Stimulated activated CD4-positive, alpha-beta T cell treated with anti-CD3 and anti-CD28 coated beads, Interleukin-4, amount 100 ng/mL, for 4 hours (primary cell): ENCODE measurements at regions not wholly inside any gene's neighbourhood (a gene's known extent, or its start where the extent isn't known, plus 50 kb on each side); places are given as distances from the start of the nearest gene placed in this dataset.
"Not testable (repeated sequence)": the region's sequence is repeated elsewhere in the genome, so short reads cannot be mapped to it uniquely, and the experiment has no call there.

Source experiments
- DNase-seq, 2 experiments: peaks; one replicate each; pipeline ENCODE4 v3.0.0-alpha.2; 2020

DNA sequence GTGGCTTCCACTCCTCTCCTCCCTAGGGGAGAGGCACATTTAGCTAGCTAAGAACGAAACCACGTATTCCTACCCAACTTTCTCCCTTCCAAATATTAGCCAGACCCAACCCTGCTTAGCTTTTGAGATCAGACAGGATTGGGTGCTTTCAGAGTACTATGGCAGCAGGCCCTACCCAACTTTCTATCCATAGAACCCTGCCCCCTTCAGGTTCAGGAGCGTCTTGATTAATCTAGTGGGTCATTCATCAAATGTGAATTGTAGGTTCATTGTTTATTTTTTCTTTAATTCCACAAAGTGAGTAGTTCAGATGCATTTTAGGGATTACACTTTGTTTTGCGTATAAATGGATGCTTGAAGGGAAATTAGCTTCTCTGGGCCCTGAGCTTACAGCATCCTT is 188.3 kb downstream of the MIB1 start:
- no peak for DNase-seq

GRCh38 chr18:21930177-21930576 is 189.6 kb downstream of the MIB1 start:
- no peak for DNase-seq

- DNase-seq, result no peak
These were observed 193.6 kb downstream of the MIB1 start for GRCh38 chr18:21933931-21934765.

DNA sequence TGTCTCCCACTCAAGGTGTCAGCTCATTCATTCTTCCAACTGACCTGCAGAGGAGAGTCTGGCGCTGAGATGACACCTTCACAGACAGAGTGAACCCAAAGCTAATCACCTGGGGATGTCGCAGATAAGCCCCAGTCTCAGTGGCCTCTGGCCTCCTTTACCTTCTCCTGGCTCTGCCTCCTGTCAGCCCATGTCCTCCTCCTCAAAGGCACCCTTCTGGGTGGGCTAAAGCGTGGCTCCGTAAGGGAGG is 194.1 kb downstream of the MIB1 start:
- DNase-seq, result no peak

- no peak for DNase-seq
These were observed 202.9 kb downstream of the MIB1 start for GRCh38 chr18:21943456-21943855.

- no peak for DNase-seq
These were observed 208.9 kb downstream of the MIB1 start for GRCh38 chr18:21949326-21950015.

DNA sequence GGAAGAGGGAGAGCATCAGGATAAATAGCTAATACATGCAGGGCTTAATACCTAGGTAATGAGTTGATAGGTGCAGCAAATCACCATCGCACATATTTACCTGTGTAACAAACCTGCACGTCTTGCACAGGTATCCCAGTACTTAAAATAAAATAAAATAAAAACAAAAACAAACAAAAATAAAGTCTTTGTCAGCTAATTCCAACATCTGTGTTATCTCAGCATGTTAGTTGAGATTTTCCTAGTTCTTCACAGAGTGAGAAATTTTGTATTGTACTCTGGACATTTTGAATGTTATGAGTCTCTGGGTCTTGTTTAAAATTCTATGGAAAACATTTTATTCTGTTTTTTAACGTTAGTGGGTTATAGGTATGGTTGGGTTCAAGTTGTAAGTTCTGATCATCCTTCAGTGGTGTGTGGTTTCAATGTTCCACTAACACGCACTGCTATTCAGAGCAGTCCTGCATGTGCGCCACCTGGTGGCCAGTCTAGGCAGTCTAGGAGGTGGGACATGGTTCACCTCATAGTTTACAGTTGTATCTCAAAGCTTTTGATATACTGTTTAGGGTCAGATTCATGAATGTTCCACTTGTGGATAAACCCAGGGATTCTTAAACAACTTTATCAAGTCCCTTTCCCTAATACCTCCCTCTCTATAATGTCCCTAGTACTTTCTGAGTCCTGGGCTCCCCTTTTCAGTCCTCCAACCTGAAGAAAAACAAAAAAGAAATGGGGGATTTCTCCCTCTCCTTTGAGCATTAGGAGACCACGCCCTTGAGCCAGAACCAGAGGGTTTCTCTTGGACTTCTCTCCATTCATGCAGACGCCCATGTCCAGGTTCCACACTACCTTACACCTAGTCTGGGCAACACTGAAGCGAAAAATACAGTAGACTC is 213.4 kb upstream of the GATA6 start:
- peak; percentile 68 to 79 for DNase-seq

GRCh38 chr18:21958263-21958662 is 211.1 kb upstream of the GATA6 start:
- no peak for DNase-seq

- no peak for DNase-seq
These were observed 210.5 kb upstream of the GATA6 start for GRCh38 chr18:21958707-21959450.

- DNase-seq, result no peak
These were observed 209.2 kb upstream of the GATA6 start for GRCh38 chr18:21960189-21960588.

GRCh38 chr18:21963336-21963735 is 206.1 kb upstream of the GATA6 start:
- DNase-seq, result no peak

GRCh38 chr18:21968338-21968737 is 201.1 kb upstream of the GATA6 start:
- DNase-seq, result no peak

DNA sequence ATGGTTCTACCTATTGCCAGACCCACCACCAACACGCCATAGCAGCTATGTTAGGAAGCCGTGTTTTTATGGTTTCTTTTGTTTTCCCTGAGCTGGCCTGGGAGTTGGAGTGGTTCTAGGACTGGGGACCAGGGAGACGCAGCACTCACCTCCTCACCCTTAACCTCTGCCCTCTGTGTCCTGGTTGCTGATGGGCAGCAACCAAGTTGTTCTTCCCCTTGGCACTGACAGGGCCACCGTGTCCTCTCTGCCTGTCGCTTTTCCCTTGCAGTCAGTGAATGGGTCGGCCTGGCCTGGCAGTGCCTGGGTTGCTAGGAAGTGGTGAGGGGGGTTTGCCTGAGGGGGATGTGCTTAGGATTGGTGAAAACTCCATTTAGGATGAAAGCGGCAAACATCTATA is 197.1 kb upstream of the GATA6 start:
- no peak for DNase-seq

- not testable (repeated sequence) for DNase-seq
These were observed 193.4 kb upstream of the GATA6 start for GRCh38 chr18:21975954-21976353.

DNA sequence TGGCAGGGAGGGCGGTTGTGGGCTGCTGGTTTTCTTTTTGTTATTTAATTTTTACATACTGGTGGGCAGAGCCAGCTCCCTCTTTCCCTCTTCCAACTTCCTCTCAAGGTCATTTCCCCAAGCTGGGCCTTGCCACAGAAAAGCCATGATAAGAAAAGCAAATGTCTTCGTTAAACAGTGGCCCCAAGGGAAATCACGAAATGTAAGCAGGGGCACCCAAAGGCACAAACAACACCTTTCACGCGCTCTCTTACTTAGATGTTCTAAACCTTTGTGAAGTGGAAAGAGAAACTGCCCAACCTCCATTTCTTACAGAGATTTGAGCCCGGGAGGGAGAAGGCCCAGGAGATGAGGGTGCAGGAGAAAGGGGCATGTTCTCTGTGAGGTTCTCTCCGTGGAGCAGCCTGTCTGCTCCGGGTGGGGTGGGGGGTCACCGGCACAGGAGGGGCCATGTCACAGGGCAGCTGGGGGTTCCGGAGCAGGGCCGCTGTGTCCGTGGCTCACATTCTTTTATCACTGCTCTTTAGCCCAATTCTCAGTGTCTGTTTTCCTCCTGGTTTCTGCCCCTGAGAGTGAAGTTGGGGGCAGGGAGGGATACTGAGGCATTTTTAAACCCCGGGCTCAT is 190.7 kb upstream of the GATA6 start:
- no peak for DNase-seq

- no peak for DNase-seq
These were observed 190.2 kb upstream of the GATA6 start for GRCh38 chr18:21979171-21979560.

GRCh38 chr18:21979759-21980158 is 189.6 kb upstream of the GATA6 start:
- no peak for DNase-seq

DNA sequence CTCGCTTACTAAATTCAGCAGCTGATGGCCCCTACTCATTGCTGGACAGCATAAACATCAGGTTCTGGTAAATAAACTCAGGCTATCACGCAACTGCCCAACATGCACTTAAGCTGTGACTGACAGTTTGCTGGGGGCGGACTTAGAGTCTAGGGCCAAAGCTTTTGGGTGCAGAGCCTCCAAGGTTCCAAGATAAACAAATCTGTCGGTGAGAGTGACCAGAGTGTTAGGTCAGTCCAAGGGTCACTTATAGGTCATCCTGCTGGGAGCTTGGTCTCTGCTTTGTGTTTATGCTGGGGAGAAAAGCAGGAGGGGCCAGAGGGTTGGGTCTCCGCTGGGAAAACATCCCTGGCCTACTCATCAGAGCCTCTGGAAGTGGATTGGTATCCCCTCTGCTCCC is 188.6 kb upstream of the GATA6 start:
- DNase-seq, result no peak

DNA sequence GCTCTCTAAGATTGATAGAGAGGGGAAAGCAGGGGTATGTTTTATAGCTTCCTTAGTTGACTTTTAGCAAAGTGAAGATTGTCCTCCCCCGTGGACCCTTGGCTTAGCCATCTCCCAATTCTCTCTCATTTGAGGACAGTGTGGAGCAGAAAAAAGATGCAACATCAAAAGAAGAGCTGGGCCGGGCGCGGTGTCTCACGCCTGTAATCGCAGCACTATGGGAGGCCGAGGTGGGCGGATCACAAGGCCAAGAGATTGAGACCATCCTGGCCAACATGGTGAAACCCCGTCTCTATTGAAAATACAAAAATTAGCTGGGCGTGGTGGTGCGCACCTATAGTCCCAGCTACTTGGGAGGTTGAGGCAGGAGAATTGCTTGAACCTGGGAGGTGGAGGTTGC is 187.9 kb upstream of the GATA6 start:
- not testable (repeated sequence) for DNase-seq

DNA sequence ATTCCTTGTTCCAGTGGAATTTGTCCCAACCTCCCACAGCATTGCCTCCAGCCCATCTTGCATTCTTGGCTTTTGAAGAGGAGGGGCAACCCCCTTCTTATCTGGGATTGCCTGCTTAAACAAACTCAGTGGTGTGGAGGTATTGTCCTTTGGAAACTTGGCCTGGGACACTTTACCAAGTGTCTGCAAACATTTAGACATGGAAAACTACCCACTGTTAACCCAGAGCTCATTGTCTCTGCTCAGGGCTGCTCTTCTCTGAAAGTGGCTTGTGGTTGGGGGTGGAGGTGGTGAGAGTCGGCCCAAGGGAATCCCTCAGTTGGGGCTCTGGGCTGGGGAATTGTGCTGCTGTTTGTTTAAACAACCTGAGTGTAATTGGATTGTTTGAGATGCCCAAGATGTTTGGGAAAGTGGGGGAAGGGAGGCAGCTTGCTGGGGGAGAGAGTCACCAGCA is 178.3 kb upstream of the GATA6 start:
- DNase-seq, result no peak

DNA sequence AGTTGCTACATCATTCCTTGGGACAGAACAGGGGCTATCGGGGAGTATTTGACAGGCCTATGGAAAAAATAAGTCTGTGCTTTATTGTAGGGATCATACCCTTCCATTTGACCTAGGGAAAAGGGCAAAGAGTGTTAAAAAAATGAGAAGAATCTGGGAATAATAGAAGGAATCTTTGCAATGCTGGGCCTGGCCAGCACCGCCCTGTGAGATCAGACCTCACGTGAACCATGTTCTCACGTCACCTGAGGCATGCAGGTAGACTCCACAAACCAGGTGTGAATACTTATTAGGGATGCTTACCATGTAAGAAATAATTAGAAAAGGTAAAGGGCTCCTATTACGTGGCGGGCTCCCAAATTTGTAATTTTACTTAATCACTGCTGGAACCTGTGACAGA is 177.5 kb upstream of the GATA6 start:
- no peak for DNase-seq

- DNase-seq, result no peak
These were observed 173.0 kb upstream of the GATA6 start for GRCh38 chr18:21996351-21996826.
